ENCODE measurements at regions not wholly inside any gene's neighbourhood (a gene's known extent, or its start where the extent isn't known, plus 50 kb on each side); places are given as distances from the start of the nearest gene placed in this dataset.

DNA sequence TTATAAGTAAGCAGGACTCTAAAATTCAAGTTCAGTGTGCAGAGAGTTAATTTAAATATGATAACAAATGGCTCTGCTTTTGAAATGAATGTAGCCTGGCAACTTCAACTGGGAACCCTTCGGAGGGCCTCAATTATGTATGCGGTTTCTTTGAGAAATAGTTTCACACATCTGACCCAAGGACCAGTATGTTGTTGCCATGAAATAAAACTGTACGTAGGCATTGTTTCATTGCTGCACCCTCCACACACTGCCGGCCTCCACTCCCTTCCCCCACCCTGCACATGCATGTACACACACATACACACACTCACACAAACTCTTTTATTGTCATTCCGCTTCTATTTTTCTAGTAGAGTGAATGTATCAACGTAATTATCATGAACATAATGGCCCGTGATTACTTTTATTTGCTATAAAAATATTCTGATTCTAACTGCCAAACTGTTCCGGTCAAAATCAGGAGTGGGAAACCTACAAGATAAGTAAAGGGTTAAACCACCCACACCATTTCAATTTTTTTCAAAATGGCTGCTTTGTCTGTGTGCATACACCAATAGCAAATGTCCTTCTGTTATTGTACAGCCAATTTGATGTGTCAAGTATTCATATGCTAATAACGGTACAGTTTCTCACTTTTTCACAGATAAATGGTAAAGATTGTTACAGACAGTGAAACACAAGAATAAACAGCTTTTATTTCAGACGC is 215.5 kb upstream of the TMEM161B start:
- TF ChIP-seq EZH2 (IDR thresholded peaks at IDR 0.05; ENCODE audit: insufficient read depth, poor library complexity, severe bottlenecking) (no peak), EZH2phosphoT487 (IDR thresholded peaks at IDR 0.05; ENCODE audit: insufficient read depth, low read depth) (no peak)
